Immature natural killer cell (primary cell): ENCODE measurements at regions not wholly inside any gene's neighbourhood (a gene's known extent, or its start where the extent isn't known, plus 50 kb on each side); places are given as distances from the start of the nearest gene placed in this dataset.

Source experiments
- DNase-seq, 3 donors: peaks; one replicate each; pipeline ENCODE4 v3.0.0; 2022; ENCODE audit warnings: mixed read lengths in 1 of 3
- H3K27ac Mint-ChIP-seq, 6 donors: one replicate each; pipeline ENCODE4 v1.8.0; 2020; ENCODE audit warnings: mixed read lengths in 6 of 6, mild to moderate bottlenecking in 5 of 6, inconsistent platforms in 4 of 6, moderate library complexity in 3 of 6
- H3K27me3 Mint-ChIP-seq, 3 donors: one replicate each; pipeline ENCODE4 v1.8.0; 2020 to 2021; ENCODE audit warnings: low read depth in 3 of 3, mild to moderate bottlenecking in 3 of 3, mixed read lengths in 3 of 3, moderate library complexity in 3 of 3, inconsistent platforms in 1 of 3
- H3K36me3 Mint-ChIP-seq, 3 donors: one replicate each; pipeline ENCODE4 v1.8.0; 2020; ENCODE audit warnings: mixed read lengths in 3 of 3, inconsistent platforms in 2 of 3, mild to moderate bottlenecking in 2 of 3
- H3K4me1 Mint-ChIP-seq, 2 donors: one replicate each; pipeline ENCODE4 v1.8.0; 2020; ENCODE audit warnings: inconsistent platforms in 2 of 2, mild to moderate bottlenecking in 2 of 2, mixed read lengths in 2 of 2, moderate library complexity in 1 of 2
- H3K4me3 Mint-ChIP-seq, 5 donors: one replicate each; pipeline ENCODE4 v1.8.0; 2020; ENCODE audit warnings: mild to moderate bottlenecking in 5 of 5, mixed read lengths in 5 of 5, inconsistent platforms in 3 of 5, moderate library complexity in 3 of 5
- H3K9me3 Mint-ChIP-seq, 6 donors: one replicate each; pipeline ENCODE4 v1.8.0; 2020; ENCODE audit warnings: mild to moderate bottlenecking in 6 of 6, mixed read lengths in 6 of 6, inconsistent platforms in 4 of 6, moderate library complexity in 3 of 6

DNA sequence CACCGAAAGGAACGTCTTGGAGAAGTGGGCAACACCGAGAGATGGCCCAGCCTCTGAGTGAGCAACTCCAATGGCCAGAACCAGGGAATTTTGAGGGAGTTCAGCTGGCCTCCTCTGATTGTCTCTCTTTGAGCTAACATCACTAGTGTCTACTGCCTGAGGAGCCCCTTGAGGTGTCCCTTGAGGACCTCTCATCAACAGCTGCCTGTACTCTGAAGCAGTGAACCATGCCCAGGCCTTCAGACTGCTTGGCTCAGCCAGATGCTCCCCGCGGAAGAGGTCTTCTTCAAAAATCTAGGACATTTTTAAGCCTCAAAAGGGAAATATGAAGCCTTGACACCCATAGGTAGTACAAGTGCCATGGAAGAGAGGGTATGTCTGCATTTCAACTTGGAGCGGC lies 430.4 kb downstream of the TXNL1 start:
- H3K4me3 Mint-ChIP-seq = no peak overlapping the region

DNA sequence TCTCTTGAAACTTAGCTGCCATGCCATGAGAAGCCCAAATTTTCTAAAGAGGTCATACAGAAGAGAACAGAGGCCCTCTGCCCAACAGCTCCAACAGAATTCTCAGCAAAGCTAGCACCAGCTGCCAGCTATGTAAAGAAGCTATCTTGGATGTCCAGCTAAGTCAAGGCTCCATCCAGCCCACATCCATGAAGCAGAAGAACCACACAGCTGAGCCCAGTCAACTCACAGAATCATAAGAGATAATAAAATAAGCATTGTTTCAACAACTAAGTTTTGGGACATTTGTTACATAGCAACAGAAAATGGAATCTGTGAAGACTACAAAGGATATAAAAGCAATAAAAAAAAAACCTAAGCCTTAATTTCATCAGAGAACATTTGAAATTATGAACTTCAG lies 434.3 kb downstream of the TXNL1 start:
- Mint-ChIP-seq H3K9me3 (peaks cover 0 to 8% (median 2%) of the 10 kb centered on the region in 6 donors), H3K36me3 (peaks cover 0 to 6% (median 0%) of the 10 kb centered on the region in 3 donors), H3K4me3 (no peak overlapping the region), H3K27me3 (peaks cover 0 to 2% (median 0%) of the 10 kb centered on the region in 3 donors), H3K4me1 (no peaks in the 10 kb centered on the region), H3K27ac (no peak overlapping the region)
- no peak for DNase-seq

More for the DNA sequence above, 430.4 kb downstream of the TXNL1 start:
- DNase-seq = no peak
- peaks cover 0 to 6% (median 0%) of the 10 kb centered on the region in 3 donors for H3K36me3 Mint-ChIP-seq
- H3K27ac Mint-ChIP-seq = no peak overlapping the region
- peaks cover 0 to 2% (median 2%) of the 10 kb centered on the region in 3 donors for H3K27me3 Mint-ChIP-seq
- peaks cover 0 to 8% (median 0%) of the 10 kb centered on the region in 6 donors for H3K9me3 Mint-ChIP-seq
- no peaks in the 10 kb centered on the region for H3K4me1 Mint-ChIP-seq

DNA sequence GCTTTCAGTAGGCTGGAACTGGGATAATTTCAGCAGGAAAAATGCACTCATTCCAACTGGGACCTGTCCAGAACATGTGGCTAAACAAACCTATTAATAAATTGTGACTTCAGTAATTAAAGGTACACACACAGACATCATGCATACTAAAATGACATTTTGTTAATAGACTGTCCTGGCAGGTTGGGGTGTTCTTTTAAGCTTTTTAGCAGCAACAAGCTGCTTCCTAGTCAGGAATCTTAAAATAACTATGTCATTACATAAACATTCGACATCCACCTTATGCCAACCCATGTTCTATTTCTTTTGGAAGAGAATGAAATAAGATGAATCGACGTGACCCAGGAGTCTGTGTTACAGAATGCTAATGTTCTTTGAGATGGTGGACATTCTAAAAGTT lies 435.7 kb downstream of the TXNL1 start:
- H3K9me3 Mint-ChIP-seq = peaks cover 0 to 8% (median 2%) of the 10 kb centered on the region in 6 donors
- H3K4me1 Mint-ChIP-seq = no peaks in the 10 kb centered on the region
- no peak for DNase-seq
- H3K27ac Mint-ChIP-seq = no peak overlapping the region
- H3K36me3 Mint-ChIP-seq = peaks cover 0 to 6% (median 0%) of the 10 kb centered on the region in 3 donors
- H3K27me3 Mint-ChIP-seq = peaks cover 0 to 2% (median 2%) of the 10 kb centered on the region in 3 donors
- no peak overlapping the region for H3K4me3 Mint-ChIP-seq

DNA sequence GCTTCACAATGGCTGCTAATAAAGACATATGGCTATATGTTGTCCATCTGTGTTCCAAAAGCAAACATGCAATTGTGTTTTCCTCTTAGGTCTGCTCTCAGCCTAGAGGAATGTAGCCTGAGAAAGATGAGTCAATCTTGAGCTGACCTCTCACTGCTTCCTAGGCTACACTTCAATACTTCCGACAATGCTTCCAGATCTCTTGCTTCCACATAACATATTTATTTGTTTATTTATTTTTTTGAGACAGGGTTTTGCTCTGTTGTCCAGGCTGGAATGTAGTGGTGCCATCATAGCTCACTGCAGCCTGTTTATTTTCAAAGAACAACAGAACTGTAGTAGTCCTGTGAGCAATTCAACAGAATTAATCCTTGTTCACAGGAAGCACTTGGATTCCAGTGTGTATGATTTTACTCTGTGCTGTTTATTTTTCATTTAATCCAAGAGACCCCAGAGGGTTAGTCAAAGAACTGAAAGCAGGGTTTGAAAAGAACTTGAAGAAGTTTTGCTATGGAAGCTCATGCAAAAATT lies 437.9 kb downstream of the TXNL1 start:
- peaks cover 0 to 2% (median 0%) of the 10 kb centered on the region in 3 donors for H3K27me3 Mint-ChIP-seq

DNA sequence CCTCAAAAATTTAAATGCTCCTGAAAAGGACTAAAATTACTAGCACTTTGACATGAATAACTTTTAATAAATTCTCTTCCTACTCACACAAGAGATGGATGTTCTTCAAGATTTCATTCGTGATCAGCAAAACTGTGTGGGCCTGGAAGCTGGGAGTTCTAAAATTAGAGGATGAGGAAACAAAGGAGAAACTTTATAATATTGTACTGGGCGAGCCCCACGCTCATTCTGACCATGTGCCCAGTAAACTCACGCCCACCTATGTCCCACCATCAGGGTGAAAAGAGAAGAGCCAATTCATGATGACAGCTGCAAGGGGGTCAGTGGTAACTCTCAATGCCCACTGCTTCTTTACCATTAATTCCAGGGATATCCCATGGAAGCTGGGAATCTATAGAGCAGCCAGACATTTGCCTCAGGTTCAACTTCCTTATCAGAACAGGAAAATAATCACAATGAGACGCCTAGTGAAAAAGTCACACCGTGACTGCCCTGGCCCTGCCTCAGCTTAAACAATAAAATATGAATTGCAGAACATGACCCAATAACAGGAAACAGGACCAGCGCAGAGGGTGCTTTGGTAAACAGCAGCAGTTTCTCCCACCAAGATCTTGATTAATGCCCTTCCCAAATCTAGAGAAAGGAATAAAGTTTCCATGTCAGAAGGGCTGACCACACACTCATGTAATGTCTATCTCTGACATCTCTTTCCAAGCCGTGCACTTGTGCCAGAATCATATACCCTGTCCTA lies 438.6 kb downstream of the TXNL1 start:
- no peaks in the 10 kb centered on the region for H3K36me3 Mint-ChIP-seq
- H3K27ac Mint-ChIP-seq = no peak overlapping the region
- DNase-seq = no peak
- H3K4me1 Mint-ChIP-seq = no peaks in the 10 kb centered on the region
- H3K4me3 Mint-ChIP-seq = no peak overlapping the region
- H3K27me3 Mint-ChIP-seq = peaks cover 0 to 2% (median 0%) of the 10 kb centered on the region in 3 donors
- H3K9me3 Mint-ChIP-seq = peaks cover 0 to 6% (median 0%) of the 10 kb centered on the region in 6 donors

More for the DNA sequence above, 437.9 kb downstream of the TXNL1 start:
- Mint-ChIP-seq H3K36me3 (peaks cover 0 to 5% (median 0%) of the 10 kb centered on the region in 3 donors), H3K9me3 (peaks cover 0 to 6% (median 2%) of the 10 kb centered on the region in 6 donors), H3K27ac (no peak overlapping the region), H3K4me3 (no peak overlapping the region), H3K4me1 (no peaks in the 10 kb centered on the region)
- no peak for DNase-seq

DNA sequence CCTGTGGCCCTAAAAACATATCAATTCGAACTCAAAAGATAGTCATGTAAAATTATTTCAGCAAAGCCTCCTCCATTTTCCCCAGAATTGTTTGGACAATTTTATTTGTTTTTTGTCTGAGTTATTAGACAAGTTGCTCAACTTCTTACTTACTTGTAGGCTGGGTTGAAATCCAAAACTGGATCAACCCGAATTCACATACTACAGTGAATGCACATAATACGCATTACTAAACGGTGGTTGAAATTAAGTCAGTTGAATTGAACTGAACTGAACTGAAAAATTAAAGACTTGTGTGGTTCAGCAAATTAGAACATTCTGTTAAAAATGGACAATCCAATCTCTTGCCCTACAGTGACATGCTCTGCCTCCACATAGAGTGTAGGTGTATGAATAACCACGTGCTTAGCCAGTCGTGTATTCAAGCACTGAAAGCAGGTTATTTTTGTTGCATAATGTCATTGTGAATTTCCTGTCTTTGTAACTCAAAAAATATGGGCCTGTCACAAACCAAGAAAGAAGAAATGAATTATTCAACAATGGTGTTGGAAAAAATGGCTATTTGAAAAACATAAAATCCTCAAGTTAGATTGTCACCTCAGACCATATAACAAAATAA lies 441.0 kb downstream of the TXNL1 start:
- Mint-ChIP-seq H3K9me3 (peaks cover 0 to 6% (median 0%) of the 10 kb centered on the region in 6 donors), H3K36me3 (no peaks in the 10 kb centered on the region), H3K4me1 (no peaks in the 10 kb centered on the region), H3K27ac (no peak overlapping the region), H3K4me3 (no peak overlapping the region), H3K27me3 (peaks cover 0 to 2% (median 0%) of the 10 kb centered on the region in 3 donors)
- no peak for DNase-seq

DNA sequence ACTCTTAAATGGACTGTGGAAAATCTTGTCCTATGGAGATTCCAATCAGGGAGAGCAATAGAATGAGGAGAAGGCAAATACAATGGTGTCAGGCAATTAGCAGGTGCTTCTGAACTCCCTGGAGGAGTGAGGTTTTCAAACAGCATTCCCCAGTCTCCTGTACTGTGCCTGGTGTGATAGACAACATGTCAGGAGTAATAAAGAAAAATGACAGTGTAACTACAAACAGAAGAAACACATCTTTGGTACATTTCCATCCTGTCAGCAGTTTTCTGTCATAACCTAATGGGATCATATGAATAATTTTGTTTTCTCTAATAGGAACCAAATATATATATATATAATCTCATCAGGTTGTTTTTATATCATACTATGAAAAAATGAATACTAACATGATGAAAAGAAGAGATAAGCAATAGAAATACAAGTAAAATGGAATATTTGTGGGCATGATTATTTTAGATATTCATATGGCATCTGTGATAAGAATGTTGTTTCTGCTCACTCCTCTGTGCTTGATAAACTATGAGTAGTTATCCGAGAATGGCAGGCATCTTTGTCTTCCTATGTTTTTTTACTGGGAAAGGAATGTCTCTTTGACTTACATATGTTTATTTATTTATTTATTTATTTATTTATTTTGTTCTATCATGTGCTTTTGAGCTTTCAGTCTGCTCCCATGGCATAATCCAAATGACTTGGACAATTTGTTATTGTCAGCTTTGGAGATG lies 441.7 kb downstream of the TXNL1 start:
- no peaks in the 10 kb centered on the region for H3K4me1 Mint-ChIP-seq
- DNase-seq = no peak
- peaks cover 0 to 6% (median 0%) of the 10 kb centered on the region in 6 donors for H3K9me3 Mint-ChIP-seq
- no peaks in the 10 kb centered on the region for H3K36me3 Mint-ChIP-seq
- H3K27ac Mint-ChIP-seq = no peak overlapping the region
- H3K27me3 Mint-ChIP-seq = peaks cover 0 to 2% (median 0%) of the 10 kb centered on the region in 3 donors
- H3K4me3 Mint-ChIP-seq = no peak overlapping the region

DNA sequence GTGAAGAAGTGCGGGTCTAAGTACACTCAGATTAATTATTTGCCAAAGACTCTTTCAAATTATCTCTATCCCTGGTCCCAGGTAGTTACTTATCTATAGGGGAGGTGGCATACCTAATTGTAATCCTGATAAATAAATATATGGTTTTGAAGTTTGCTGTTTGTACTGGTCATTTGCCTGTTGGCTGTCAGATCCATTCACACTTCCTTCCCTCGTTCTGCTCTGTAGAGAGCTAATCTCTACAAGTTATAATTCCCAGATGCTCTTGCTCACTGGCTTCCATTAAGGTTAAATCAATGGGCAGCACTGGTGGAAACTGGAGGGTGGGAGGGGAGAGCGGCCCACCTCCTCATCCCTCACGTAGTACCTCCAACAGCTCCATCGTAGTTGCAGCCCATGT lies 447.1 kb downstream of the TXNL1 start:
- Mint-ChIP-seq H3K9me3 (peaks cover 0 to 2% (median 0%) of the 10 kb centered on the region in 6 donors), H3K4me1 (no peaks in the 10 kb centered on the region), H3K27ac (no peak overlapping the region), H3K27me3 (peaks cover 0 to 5% (median 0%) of the 10 kb centered on the region in 3 donors), H3K36me3 (no peaks in the 10 kb centered on the region), H3K4me3 (no peak overlapping the region)
- DNase-seq = no peak

DNA sequence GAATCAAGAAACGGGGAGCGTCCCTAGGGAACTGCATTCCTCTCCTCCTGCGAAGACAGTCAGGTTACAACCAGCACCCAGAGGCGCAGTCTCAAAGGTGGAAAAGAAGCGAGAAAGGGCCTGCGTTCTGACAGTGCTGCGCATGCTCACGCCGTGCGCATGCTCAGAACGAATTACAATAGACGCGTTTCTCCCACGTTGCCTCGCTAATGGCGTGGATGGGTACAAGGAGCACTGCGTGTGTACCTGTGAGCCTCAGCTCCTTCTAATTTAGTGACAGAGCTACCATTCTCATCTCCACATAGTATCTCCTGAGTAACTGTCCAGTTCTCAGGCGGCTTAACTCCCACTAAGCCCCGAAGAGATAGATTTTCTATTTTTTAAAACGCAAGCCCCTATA lies 448.8 kb downstream of the TXNL1 start:
- peaks cover 0 to 5% (median 0%) of the 10 kb centered on the region in 6 donors for H3K9me3 Mint-ChIP-seq
- no peaks in the 10 kb centered on the region for H3K36me3 Mint-ChIP-seq
- H3K27me3 Mint-ChIP-seq = peaks cover 0 to 5% (median 0%) of the 10 kb centered on the region in 3 donors
- no peaks in the 10 kb centered on the region for H3K4me1 Mint-ChIP-seq
- H3K27ac Mint-ChIP-seq = no peak overlapping the region
- DNase-seq = no peak
- no peak overlapping the region for H3K4me3 Mint-ChIP-seq

DNA sequence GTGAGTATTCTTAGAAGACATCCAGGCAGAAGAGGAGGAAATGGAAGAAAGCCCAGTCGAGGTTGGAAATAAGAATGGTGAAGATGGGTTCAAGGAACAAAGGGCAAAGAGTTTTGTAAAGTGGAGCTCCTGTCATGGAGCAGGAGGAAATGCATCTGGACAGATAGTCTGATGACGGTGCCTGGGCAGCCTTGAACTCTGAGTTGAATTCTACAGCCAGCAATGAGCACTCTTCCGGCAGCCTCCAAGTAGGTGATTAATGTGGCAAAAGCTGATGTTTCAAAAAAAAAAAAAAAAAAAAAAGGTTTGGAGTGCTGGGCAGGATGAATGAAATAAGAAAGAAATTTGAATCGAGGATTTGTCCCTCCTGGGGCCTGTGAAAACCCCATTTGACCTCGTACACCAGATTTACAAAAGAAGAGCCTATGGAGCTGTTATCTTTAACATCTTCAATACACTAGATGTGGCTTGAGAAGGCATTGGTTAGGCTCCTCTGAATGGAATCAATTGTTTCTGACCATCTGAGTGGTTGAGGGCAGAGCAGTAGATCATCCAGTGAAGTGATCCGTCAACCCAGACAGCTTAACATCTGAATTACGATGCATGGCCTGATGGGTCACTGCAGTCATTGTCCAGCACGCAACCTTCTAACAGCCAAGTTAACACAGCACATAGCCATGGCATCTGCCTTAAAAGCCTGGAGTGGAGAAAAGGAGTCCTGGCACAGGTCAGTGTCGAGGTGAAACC lies 449.7 kb downstream of the TXNL1 start:
- H3K4me3 Mint-ChIP-seq = no peak overlapping the region
- peaks cover 0 to 5% (median 0%) of the 10 kb centered on the region in 3 donors for H3K27me3 Mint-ChIP-seq
- no peaks in the 10 kb centered on the region for H3K36me3 Mint-ChIP-seq
- no peak overlapping the region for H3K27ac Mint-ChIP-seq
- no peak for DNase-seq
- peaks cover 0 to 5% (median under 1%) of the 10 kb centered on the region in 6 donors for H3K9me3 Mint-ChIP-seq
- H3K4me1 Mint-ChIP-seq = no peaks in the 10 kb centered on the region

DNA sequence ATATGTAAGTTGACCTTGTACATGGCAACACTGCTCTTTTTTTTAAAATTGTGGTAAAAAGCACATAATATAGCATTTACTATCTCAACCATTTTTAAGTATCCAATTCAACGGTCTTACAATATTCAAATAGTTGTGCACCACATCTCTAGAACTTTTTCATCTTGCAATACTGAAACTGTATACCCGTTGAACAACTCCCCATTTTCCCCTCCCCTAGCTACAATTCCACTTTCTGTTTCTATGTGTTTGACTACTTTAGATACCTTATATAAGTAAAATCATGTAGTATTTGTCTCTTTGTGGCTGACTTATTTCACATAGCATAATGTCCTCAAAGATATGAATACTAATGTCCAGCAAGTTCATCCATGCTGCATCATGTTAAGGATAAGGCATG lies 452.1 kb downstream of the TXNL1 start:
- Mint-ChIP-seq H3K9me3 (peaks cover 0 to 5% (median under 1%) of the 10 kb centered on the region in 6 donors), H3K36me3 (no peaks in the 10 kb centered on the region), H3K4me1 (no peaks in the 10 kb centered on the region), H3K27me3 (peaks cover 0 to 5% (median 0%) of the 10 kb centered on the region in 3 donors), H3K27ac (no peak overlapping the region), H3K4me3 (no peak overlapping the region)
- no peak for DNase-seq

DNA sequence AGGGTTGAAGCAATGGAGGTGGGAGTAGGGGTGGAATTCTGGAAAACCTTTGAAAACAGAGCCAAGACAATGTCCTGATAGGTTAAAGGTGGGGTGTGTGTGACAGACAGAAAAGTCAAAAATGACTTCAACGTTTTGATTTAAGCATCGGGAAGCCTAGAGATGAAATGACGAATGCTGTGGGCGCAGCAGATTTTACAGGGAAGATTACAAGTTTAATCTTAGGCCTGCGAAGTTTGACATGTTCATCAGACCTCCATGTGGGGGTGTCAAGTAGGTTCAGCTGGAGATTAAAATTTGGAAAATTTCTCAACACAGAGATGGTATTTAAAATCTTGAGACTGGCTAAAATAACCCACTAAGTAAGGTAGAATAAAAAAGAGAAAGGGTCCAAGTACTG lies 453.3 kb downstream of the TXNL1 start:
- DNase-seq = no peak
- peaks cover 0 to 5% (median 1%) of the 10 kb centered on the region in 6 donors for H3K9me3 Mint-ChIP-seq
- no peaks in the 10 kb centered on the region for H3K36me3 Mint-ChIP-seq
- H3K4me1 Mint-ChIP-seq = no peaks in the 10 kb centered on the region
- H3K27ac Mint-ChIP-seq = no peak overlapping the region
- no peaks in the 10 kb centered on the region for H3K27me3 Mint-ChIP-seq
- H3K4me3 Mint-ChIP-seq = no peak overlapping the region

DNA sequence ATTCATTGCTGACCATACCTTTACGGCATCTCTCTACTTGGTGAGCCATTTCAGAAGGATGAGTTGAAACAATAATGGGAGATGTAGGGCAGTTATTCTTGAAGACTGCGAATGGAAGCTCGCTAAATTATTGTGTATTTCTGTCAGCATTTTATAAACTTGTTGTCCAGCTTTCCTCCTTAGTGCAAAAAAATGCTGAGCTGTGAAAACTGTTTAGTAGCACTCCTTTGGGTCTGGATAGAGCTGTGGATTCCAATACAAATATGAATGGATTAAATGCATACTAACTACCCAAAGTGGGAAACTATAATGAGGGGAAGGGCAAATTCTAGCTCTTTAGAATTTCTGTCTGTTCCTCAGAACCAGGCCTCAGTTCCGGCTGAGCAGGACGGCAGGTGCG lies 461.6 kb downstream of the TXNL1 start:
- DNase-seq = no peak
- Mint-ChIP-seq H3K4me3 (no peak overlapping the region), H3K36me3 (no peaks in the 10 kb centered on the region)

More for the DNA sequence above, 461.6 kb downstream of the TXNL1 start:
- H3K27me3 Mint-ChIP-seq = no peaks in the 10 kb centered on the region
- H3K4me1 Mint-ChIP-seq = no peaks in the 10 kb centered on the region
- H3K27ac Mint-ChIP-seq = no peak overlapping the region
- peaks cover 0 to 3% (median 0%) of the 10 kb centered on the region in 6 donors for H3K9me3 Mint-ChIP-seq
